MM.1S (cell line): ENCODE measurements at regions not wholly inside any gene's neighbourhood (a gene's known extent, or its start where the extent isn't known, plus 50 kb on each side); places are given as distances from the start of the nearest gene placed in this dataset.

ENCODE experiments used
- DNase-seq: peaks from one replicate; pipeline ENCODE4 v3.0.0-alpha.2; 2015
- H2AFZ ChIP-seq: fragments of 300-600 bp; sonication (generic); 2 replicates; pipeline ENCODE4 v1.6.0; 2016; ENCODE audit warnings: antibody characterized with exemption, low read length
- H3F3A ChIP-seq: fragments of 300-600 bp; sonication (generic); 2 replicates; pipeline ENCODE4 v1.6.1; 2016; ENCODE audit warnings: mild to moderate bottlenecking, antibody characterized with exemption, low read length, moderate library complexity, mixed read lengths; ENCODE audit not compliant: insufficient read depth
- H3K27ac ChIP-seq: fragments of 300-600 bp; sonication (generic); 2 replicates; pipeline ENCODE4 v1.5.1; 2016; ENCODE audit warnings: mild to moderate bottlenecking, low read length
- H3K27me3 ChIP-seq: fragments of 300-600 bp; sonication (generic); replicated peaks from 2 replicates; pipeline ENCODE4 v1.6.0; 2016; ENCODE audit warnings: low read length; ENCODE audit not compliant: insufficient read depth
- H3K36me3 ChIP-seq: fragments of 300-600 bp; sonication (generic); replicated peaks from 2 replicates; pipeline ENCODE4 v1.6.1; 2016; ENCODE audit warnings: mild to moderate bottlenecking, low read length, mixed read lengths; ENCODE audit not compliant: insufficient read depth
- H3K4me1 ChIP-seq: fragments of 300-600 bp; sonication (generic); 2 replicates; pipeline ENCODE4 v1.6.1; 2016; ENCODE audit warnings: low read length, mixed read lengths
- H3K4me2 ChIP-seq: fragments of 300-600 bp; sonication (generic); 2 replicates; pipeline ENCODE4 v1.6.0; 2016; ENCODE audit warnings: low read depth, low read length
- H3K4me3 ChIP-seq: fragments of 300-600 bp; sonication (generic); 2 replicates; pipeline ENCODE4 v1.5.1; 2016; ENCODE audit warnings: low read length, mixed read lengths
- H3K79me2 ChIP-seq: fragments of 300-600 bp; sonication (generic); 2 replicates; pipeline ENCODE4 v1.6.1; 2016; ENCODE audit warnings: mixed run types, low read length, mixed read lengths
- H3K9ac ChIP-seq: fragments of 300-600 bp; sonication (generic); 2 replicates; pipeline ENCODE4 v1.6.1; 2016; ENCODE audit warnings: low read length, mixed read lengths
- H3K9me2 ChIP-seq: fragments of 300-600 bp; sonication (generic); replicated peaks from 2 replicates; pipeline ENCODE4 v1.6.1; 2016; ENCODE audit warnings: mild to moderate bottlenecking, low read length, mixed read lengths; ENCODE audit not compliant: insufficient read depth
- H3K9me3 ChIP-seq: fragments of 300-600 bp; sonication (generic); replicated peaks from 2 replicates; pipeline ENCODE4 v1.6.1; 2016; ENCODE audit warnings: mild to moderate bottlenecking, low read length, mixed read lengths; ENCODE audit not compliant: insufficient read depth
- H4K20me1 ChIP-seq: fragments of 300-600 bp; sonication (generic); 2 replicates; pipeline ENCODE4 v1.6.1; 2016; ENCODE audit warnings: mild to moderate bottlenecking, low read length, moderate library complexity, mixed read lengths; ENCODE audit not compliant: insufficient read depth
- EZH2 ChIP-seq: fragments of 300-600 bp; sonication (generic); optimal IDR thresholded peaks from 2 replicates; pipeline ENCODE3; 2017; ENCODE audit warnings: low read depth, mild to moderate bottlenecking, antibody characterized with exemption, low read length, mixed read lengths
- EZH2phosphoT487 ChIP-seq: fragments of 300-600 bp; sonication (generic); IDR thresholded peaks from 2 replicates; pipeline ENCODE4 v1.6.1; 2018; ENCODE audit warnings: antibody characterized with exemption, low read length
- TF ChIP-seq, protein P1 (sequence below): fragments of 300-600 bp; sonication (generic); IDR thresholded peaks from 2 replicates; pipeline ENCODE4 v1.5.1; 2016; ENCODE audit warnings: antibody characterized with exemption, low read length, mixed read lengths

DNA sequence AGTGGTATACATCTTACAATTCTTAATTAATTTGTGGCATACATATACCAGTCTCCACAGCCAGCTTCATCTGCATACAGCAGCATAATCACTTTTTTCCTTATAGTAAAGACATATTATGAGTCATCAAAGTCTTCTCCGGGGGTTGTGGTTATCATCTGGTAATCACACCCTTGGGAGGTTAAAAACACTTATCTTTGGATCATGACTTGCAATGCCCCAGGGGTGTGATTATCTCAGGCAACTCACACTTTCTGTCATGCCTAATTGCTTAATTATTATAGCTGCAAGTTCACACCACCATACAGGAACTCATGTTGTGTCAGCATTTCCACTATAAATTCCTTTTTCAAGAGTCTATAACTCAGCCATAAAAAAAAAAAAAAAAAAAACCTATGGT, 218.4 kb downstream of the ANXA1 start:
- Histone ChIP-seq H3K4me2 (no peak overlapping the region), H3F3A (no peaks in the 10 kb centered on the region), H3K9me3 (no peaks in the 10 kb centered on the region), H3K27me3 (no peaks in the 10 kb centered on the region), H3K36me3 (no peaks in the 10 kb centered on the region), H3K9ac (no peak overlapping the region), H3K9me2 (no peaks in the 10 kb centered on the region), H2AFZ (no peak overlapping the region), H4K20me1 (no peaks in the 10 kb centered on the region), H3K4me3 (no peak overlapping the region), H3K79me2 (no peaks in the 10 kb centered on the region), H3K4me1 (no peaks in the 10 kb centered on the region), H3K27ac (no peak overlapping the region)
- peak; percentile 26 for DNase-seq
- no peak for TF ChIP-seq EZH2
- TF ChIP-seq EZH2phosphoT487: no peak

DNA sequence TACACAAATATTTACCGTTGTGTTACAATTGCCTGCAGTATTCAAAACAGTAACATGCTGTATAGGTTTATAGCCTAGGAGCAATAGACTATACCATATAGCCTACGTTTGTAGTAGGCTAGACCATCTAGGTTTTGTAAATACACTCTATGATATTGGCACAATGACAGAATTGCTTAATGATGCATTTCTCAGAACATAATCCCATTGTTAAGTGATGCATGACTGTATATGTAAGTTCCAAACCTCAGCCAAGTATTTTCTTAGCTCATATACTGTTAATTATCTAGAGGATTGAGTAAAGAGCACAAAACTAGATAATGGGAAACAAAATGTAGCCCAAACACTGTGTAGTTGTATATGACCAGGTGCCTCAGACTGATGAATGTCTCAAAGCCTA, 220.1 kb downstream of the ANXA1 start:
- Histone ChIP-seq H3K4me1 (no peaks in the 10 kb centered on the region), H3K79me2 (no peaks in the 10 kb centered on the region), H3K4me3 (no peak overlapping the region), H3K9me3 (no peaks in the 10 kb centered on the region), H4K20me1 (no peaks in the 10 kb centered on the region), H3K36me3 (no peaks in the 10 kb centered on the region), H2AFZ (no peak overlapping the region), H3K27ac (no peak overlapping the region), H3K4me2 (no peak overlapping the region), H3K9me2 (no peaks in the 10 kb centered on the region), H3F3A (no peaks in the 10 kb centered on the region), H3K9ac (no peak overlapping the region), H3K27me3 (no peaks in the 10 kb centered on the region)
- DNase-seq: no peak
- no peak for TF ChIP-seq EZH2phosphoT487
- no peak for TF ChIP-seq EZH2
- TF ChIP-seq, protein P1, sequence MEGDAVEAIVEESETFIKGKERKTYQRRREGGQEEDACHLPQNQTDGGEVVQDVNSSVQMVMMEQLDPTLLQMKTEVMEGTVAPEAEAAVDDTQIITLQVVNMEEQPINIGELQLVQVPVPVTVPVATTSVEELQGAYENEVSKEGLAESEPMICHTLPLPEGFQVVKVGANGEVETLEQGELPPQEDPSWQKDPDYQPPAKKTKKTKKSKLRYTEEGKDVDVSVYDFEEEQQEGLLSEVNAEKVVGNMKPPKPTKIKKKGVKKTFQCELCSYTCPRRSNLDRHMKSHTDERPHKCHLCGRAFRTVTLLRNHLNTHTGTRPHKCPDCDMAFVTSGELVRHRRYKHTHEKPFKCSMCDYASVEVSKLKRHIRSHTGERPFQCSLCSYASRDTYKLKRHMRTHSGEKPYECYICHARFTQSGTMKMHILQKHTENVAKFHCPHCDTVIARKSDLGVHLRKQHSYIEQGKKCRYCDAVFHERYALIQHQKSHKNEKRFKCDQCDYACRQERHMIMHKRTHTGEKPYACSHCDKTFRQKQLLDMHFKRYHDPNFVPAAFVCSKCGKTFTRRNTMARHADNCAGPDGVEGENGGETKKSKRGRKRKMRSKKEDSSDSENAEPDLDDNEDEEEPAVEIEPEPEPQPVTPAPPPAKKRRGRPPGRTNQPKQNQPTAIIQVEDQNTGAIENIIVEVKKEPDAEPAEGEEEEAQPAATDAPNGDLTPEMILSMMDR: no peak

DNA sequence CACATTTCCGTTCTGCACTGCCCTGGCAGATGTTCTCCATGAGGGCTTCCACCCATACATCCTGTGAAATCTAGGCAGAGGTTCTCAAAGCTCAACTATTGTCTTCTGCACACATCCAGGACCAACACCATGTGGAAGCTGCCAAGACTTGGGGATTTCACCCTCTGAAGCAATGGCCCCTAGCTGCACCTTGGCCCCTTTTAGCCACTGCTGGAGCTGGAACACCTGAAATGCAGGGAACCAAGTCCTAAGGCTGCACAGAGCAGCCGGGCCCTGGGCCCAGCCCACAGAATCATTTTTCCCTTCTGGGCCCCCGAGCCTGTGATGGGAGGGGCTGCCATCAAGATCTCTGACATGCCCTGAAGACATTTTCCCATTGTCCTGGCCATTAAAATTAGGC, 228.7 kb downstream of the ANXA1 start:
- H3K36me3 ChIP-seq: no peaks in the 10 kb centered on the region
- no peaks in the 10 kb centered on the region for H3F3A ChIP-seq
- no peaks in the 10 kb centered on the region for H3K4me1 ChIP-seq
- H3K9me3 ChIP-seq: no peaks in the 10 kb centered on the region
- no peaks in the 10 kb centered on the region for H3K27me3 ChIP-seq
- no peaks in the 10 kb centered on the region for H3K9me2 ChIP-seq
- no peak overlapping the region for H3K27ac ChIP-seq
- no peak overlapping the region for H3K4me3 ChIP-seq
- DNase-seq: no peak
- no peak for TF ChIP-seq EZH2phosphoT487
- no peak for TF ChIP-seq EZH2
- H3K79me2 ChIP-seq: no peaks in the 10 kb centered on the region
- H4K20me1 ChIP-seq: no peaks in the 10 kb centered on the region
- no peak overlapping the region for H3K9ac ChIP-seq
- H2AFZ ChIP-seq: no peak overlapping the region
- no peak overlapping the region for H3K4me2 ChIP-seq

DNA sequence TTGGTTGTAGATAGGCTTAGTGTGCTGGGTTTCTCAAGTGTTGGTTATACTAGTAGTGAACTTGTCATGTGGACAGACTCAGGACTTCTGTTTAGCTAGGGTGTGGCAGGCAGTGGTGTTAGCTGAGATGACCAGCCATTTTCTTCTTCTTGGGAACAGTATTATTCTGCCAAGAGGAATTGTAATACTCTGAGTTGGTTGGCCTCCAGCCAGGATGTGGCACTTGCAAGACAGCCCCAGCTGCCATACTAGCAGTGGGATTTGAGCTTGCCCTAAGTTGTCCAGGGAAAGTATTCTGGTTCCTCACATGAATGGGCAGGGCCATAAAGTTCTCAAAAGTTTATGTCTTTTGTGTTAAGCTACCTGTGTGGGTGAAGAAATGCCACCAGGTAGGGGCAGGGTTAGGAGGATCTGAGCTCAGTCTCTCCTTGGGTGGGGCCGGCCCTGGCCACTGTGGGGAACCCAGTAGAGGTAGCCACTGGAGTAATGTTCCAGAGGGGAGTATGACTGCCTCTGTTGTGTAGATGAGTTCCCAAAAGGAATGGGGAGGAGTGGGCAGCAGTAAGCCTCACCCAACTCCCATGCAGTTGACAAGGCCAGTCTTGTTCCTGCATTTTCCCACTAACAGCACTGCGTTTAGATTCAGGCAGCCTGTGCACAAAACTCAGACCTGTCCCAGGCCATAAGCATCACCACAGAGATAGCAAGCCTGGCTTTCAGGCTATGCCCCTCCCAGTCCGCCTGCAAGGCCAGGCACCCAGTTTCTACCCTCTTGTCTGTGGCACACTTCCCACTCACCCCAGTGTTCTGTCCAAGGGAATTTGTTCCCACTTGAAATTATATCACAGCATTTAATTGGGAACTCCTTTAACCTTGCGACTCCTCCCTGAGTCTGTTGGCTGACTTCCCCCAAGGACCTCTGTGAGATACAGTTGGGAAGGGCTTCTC, 250.7 kb downstream of the ANXA1 start:
- Histone ChIP-seq H3K9me2 (no peaks in the 10 kb centered on the region), H3K9ac (no peak overlapping the region), H3K79me2 (no peaks in the 10 kb centered on the region), H3K4me2 (no peak overlapping the region), H3K27ac (no peak overlapping the region), H3K36me3 (no peaks in the 10 kb centered on the region), H2AFZ (no peak overlapping the region), H3K4me3 (no peak overlapping the region), H4K20me1 (no peaks in the 10 kb centered on the region), H3K9me3 (no peaks in the 10 kb centered on the region), H3K27me3 (no peaks in the 10 kb centered on the region), H3K4me1 (no peaks in the 10 kb centered on the region), H3F3A (no peaks in the 10 kb centered on the region)
- TF ChIP-seq, protein P1: no peak
- TF ChIP-seq EZH2phosphoT487 (no peak), EZH2 (no peak)
- no peak for DNase-seq
